NCI-H2029 (cell line): ENCODE measurements at regions not wholly inside any gene's neighbourhood (a gene's known extent, or its start where the extent isn't known, plus 50 kb on each side); places are given as distances from the start of the nearest gene placed in this dataset.
A peak's percentile ranks its signal among the peaks of the same experiment; 100 is the strongest.

Source experiments
- DNase-seq: peaks from one replicate; lab custom pipeline; 2025; lab: John Stamatoyannopoulos, UW

GRCh38 chr3:120544361-120544760 is 51.8 kb upstream of the NDUFB4 start:
- no peak for DNase-seq

GRCh38 chr3:120536642-120537041 is 59.5 kb upstream of the NDUFB4 start:
- no peak for DNase-seq

- no peak for DNase-seq
Observed at GRCh38 chr3:120532969-120533368, 63.2 kb upstream of the NDUFB4 start.

GRCh38 chr3:120528163-120528562 is 68.0 kb upstream of the NDUFB4 start:
- DNase-seq = no peak

- DNase-seq = peak; percentile 28
Observed at GRCh38 chr3:120526011-120526870, 69.9 kb upstream of the NDUFB4 start.

- DNase-seq = no peak
Observed at GRCh38 chr3:120524171-120524923, 71.8 kb upstream of the NDUFB4 start.

- DNase-seq = no peak
Observed at GRCh38 chr3:120516136-120516535, 65.3 kb upstream of the FSTL1 start.

- DNase-seq = no peak
Observed at GRCh38 chr3:120512655-120513054, 61.9 kb upstream of the FSTL1 start.

GRCh38 chr3:120506828-120507774 is 56.3 kb upstream of the FSTL1 start:
- no peak for DNase-seq

- peak; percentile 13 for DNase-seq
Observed at GRCh38 chr3:120506076-120506827, 55.5 kb upstream of the FSTL1 start.

GRCh38 chr3:120503727-120504616 is 53.2 kb upstream of the FSTL1 start:
- no peak for DNase-seq

GRCh38 chr3:120502116-120502515 is 51.3 kb upstream of the FSTL1 start:
- DNase-seq = no peak
